Germinal center (tissue), 1 donor: ENCODE measurements at regions not wholly inside any gene's neighbourhood (a gene's known extent, or its start where the extent isn't known, plus 50 kb on each side); places are given as distances from the start of the nearest gene placed in this dataset.
"Not testable (repeated sequence)": the region's sequence is repeated elsewhere in the genome, so short reads cannot be mapped to it uniquely, and the experiment has no call there.

Experiments used
- DNase-seq: peaks from one replicate; pipeline ENCODE4 v3.0.0; 2012; ENCODE audit warnings: mixed read lengths, low spot score

GRCh38 chr12:76664731-76665130 is 99.2 kb upstream of the ZDHHC17 start:
- no peak for DNase-seq

GRCh38 chr12:76666290-76666835 is 97.6 kb upstream of the ZDHHC17 start:
- DNase-seq, result no peak

DNA sequence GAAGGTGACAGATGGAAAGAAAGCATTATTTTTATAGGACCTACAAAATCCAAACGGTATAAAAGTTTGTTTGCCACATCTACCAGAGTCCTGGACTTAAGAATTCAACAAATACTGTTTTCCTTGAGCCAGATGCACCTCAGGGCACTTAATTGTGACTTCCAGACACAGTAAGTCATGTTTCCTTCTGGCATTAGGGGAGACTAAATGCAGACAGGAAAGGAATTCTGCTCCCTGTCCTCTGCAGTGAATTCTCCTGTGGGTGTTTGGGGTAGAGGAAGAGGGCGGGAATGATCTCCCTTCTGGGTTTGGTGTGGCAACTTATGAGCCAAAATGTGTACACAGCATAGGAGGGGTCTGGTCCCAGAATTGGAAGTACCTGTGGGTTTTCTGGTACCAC is 93.9 kb upstream of the ZDHHC17 start:
- DNase-seq, result no peak

- no peak for DNase-seq
Observed at GRCh38 chr12:76670776-76671175, 93.1 kb upstream of the ZDHHC17 start.

DNA sequence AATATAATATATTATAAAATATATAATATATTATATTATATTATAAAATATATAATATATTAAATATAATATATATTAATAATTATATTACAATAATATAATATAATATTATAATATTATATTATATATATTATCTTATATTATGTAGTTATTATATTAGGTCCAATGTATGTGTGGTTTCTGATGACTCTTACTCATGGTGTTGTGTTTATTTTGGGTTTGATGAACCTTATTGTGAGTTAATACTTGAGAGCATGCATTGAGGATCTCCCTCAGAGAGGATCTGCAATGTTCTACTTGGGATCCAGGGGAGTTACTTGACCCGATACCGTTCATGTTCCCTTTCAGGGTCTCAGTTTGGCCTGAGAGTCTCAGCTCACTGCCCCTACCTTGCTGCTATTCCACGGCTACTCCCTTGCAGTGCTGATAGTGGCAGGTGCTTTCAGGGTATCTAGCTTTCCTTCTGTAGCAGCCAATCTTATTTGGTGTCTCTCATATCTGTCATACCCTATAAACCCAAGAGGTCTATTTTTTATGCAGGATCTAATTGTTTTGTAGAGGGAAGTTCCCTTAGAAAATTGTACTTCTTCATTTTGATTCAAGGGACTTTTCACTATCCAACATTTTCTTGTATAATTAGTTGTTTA is 89.1 kb upstream of the ZDHHC17 start:
- DNase-seq, result no peak

DNA sequence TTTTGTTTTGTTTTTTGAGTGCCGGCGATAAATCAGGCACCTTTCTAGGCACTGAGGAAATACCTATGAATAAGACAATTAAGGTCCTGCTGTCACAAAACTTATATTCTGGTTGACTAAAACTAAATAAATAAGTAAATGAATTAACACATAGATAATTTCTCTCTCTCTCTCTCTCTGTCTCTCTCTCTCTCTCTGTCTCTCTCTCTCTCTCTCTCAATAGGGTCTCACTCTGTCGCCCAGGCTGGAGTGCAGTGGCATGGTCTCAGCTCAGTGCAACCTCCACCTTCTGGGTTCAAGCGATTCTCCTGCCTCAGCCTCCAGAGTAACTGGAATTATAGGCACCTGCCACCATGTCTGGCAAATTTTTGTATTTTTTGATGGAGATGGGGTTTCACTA is 87.7 kb upstream of the ZDHHC17 start:
- DNase-seq, result not testable (repeated sequence)

- DNase-seq, result no peak
Observed at GRCh38 chr12:76678992-76679391, 84.9 kb upstream of the ZDHHC17 start.

- DNase-seq, result no peak
Observed at GRCh38 chr12:76679778-76680177, 84.1 kb upstream of the ZDHHC17 start.

DNA sequence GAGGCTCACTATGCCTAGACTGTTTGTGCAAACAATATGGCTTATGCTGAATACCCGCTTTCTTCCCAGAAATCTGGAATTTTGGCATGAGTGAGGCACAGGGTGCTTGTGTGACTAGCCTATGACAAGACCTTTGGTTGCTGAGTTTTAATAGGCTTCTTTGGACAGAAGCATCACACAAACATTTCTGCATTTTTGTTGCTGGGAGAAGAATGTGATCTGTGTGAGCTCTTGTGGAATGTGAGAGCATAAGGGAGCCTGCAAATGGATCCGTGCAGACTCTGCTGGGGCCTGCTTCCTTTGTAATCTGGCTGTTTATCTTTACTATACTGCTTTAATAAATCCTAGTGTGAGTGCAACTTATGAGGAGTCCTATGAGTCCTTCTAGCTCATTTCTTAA is 83.0 kb upstream of the ZDHHC17 start:
- no peak for DNase-seq

GRCh38 chr12:76685246-76685678 is 78.7 kb upstream of the ZDHHC17 start:
- no peak for DNase-seq

GRCh38 chr12:76687981-76688380 is 75.9 kb upstream of the ZDHHC17 start:
- no peak for DNase-seq

- no peak for DNase-seq
Observed at GRCh38 chr12:76688631-76689030, 75.3 kb upstream of the ZDHHC17 start.

- DNase-seq, result no peak
Observed at GRCh38 chr12:76690921-76691700, 72.8 kb upstream of the ZDHHC17 start.

GRCh38 chr12:76692846-76693245 is 71.1 kb upstream of the ZDHHC17 start:
- DNase-seq, result no peak

- DNase-seq, result no peak
Observed at GRCh38 chr12:76694369-76694768, 69.5 kb upstream of the ZDHHC17 start.

GRCh38 chr12:76696186-76696585 is 67.7 kb upstream of the ZDHHC17 start:
- no peak for DNase-seq

GRCh38 chr12:76697849-76698248 is 66.1 kb upstream of the ZDHHC17 start:
- no peak for DNase-seq

- DNase-seq, result no peak
Observed at GRCh38 chr12:76698316-76698715, 65.6 kb upstream of the ZDHHC17 start.

GRCh38 chr12:76698966-76699365 is 64.9 kb upstream of the ZDHHC17 start:
- DNase-seq, result no peak

DNA sequence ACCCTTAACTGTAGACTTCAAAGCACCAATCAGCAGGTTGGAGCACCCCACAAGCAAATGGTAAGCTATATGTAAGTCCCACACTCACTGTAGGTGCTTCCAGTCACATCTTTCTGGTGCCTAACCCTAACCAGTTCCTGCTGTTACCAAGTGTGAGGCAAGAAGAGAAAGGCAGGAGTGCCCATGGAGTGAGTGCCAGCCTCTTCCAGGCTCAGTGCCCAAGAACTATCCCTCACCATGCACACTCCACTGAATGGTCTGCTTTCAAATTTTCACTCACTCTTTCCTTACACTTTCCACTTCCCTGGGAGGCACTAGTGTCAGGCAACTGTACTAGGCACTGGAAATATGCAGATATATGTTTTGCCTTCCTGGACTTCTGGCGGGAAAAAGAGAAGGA is 62.2 kb upstream of the ZDHHC17 start:
- DNase-seq, result no peak

DNA sequence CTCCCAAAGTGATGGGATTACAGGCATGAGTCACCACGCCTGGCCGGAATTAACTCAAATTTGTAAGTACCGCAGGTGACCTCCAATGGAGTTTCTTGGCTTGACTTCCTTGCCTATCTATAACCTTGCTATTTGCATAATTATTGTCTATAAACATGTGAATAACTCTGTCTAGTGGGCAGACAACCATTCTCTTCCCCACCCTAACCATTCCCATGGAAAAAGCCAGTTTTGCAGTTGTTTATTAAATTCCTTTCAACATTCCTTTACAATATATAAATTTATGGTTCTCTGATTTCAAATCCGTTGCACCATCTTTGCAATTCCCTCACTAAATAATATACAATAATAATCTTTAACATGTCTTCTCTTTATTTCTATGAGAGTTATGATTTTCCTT is 61.0 kb upstream of the ZDHHC17 start:
- no peak for DNase-seq

DNA sequence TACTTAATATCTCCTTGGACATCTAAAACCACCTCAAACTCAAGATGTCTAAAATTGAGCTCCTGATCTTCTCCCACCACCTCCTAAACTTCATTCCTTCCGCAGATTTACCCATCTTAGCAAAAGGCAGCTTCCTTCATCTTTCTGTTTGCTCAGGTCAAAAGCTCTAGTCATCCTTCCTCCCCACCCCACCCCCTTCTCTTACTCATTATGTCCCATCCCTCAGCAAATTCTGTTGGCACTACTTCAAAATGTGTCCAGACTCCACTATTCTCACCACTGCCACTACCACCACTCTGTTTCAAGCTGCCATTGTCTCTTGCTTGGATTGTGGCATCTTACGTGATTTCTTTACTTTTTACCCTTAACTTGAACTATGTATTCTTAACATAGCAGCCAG is 59.2 kb upstream of the ZDHHC17 start:
- DNase-seq, result no peak

GRCh38 chr12:76706101-76706500 is 57.8 kb upstream of the ZDHHC17 start:
- no peak for DNase-seq

- no peak for DNase-seq
Observed at GRCh38 chr12:76706761-76707160, 57.2 kb upstream of the ZDHHC17 start.
